Stimulated activated CD4-positive, alpha-beta T cell treated with anti-CD3 and anti-CD28 coated beads, Interleukin-1b, Interleukin-23, amount 100 ng/mL, for 48 hours (primary cell): ENCODE measurements at regions not wholly inside any gene's neighbourhood (a gene's known extent, or its start where the extent isn't known, plus 50 kb on each side); places are given as distances from the start of the nearest gene placed in this dataset.

Experiments
- DNase-seq: peaks from one replicate; pipeline ENCODE4 v3.0.0-alpha.2; 2020

DNA sequence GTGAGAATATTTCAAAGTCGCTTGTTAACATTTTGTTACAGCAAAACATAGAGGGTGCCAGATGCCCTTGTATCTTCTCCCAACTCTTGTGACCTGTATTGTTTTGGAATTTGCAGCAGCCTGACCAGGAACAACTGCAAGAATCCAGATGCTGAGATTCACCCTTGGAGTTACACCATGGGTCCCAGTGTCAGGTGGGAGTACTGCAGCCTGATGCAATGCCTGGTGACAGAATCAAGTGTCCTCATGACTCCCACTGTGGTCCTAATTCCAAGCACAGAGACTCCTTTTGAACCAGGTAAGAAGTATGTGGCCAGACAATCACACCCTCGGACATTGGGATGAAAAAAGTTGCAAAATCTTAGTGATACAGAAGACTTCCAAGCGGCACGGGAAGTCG is 79.6 kb upstream of the MAP3K4 start:
- DNase-seq = no peak

DNA sequence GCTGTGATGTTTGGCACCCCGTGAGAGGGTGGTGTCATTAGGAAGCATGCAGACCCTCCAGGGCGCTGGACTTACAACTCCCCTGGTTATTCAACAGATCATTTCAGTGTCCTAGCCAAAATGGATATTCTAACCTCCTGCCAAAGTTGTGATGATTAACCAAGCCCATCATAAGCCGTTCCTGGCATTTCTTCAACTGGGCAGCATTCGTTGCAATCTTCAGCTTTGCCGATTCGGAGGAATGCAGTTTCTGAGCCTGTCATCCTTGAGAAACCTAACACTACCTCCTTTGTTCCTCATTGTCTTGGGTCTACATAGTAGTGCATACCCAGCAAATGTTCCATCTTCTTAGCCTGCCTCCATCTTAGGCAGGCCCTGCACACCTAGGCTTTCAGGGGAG is 79.2 kb upstream of the MAP3K4 start:
- no peak for DNase-seq

DNA sequence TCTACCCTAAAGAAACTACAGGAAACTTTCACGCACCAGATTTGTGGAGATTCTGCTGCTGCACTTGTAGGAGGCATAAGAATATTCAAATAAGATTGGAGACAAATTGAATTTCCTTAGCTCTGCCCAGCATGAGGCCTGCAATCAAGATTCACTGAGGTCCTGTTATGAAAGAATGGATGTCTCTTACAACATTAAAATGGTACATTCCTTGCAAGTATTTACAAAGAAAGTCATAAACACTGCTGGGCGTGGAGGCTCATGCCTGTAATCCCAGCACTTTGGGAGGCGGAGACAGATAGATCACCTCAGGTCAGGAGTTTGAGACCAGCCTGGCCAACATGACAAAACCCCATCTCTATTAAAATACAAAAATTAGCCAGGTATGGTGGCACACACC is 74.0 kb upstream of the MAP3K4 start:
- no peak for DNase-seq

DNA sequence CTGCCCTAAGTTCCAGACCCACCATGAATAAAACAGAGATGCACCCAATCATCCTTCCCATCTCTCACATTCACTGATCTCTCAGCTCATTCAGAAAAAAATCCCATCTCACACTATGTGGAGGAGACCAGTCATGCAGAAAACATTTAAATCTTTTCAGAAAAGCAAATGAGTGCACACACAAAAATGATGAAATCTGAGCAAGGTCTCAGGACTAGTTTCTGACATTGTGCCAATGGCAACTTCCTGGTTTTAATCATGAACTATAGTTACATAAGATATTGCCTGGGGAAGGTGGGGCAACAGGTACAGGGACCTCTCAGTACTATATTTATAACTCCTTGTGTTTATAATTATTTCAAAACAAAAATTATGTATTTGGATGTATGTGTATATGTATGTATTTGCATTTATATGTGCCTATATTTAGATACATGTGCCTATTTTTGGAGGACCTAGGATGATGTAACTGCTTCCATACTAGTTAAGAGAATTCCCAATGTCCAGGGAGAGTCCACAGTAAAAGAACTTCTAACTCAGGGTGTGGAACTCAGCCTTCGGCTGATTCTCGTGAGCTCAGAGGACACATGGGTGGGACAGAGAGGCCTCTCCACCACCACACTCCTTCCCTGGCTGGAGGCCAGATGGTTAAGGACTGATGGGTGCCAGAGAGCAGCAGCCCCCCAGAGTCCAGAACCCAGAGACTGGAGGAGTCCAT is 71.7 kb upstream of the MAP3K4 start:
- no peak for DNase-seq

DNA sequence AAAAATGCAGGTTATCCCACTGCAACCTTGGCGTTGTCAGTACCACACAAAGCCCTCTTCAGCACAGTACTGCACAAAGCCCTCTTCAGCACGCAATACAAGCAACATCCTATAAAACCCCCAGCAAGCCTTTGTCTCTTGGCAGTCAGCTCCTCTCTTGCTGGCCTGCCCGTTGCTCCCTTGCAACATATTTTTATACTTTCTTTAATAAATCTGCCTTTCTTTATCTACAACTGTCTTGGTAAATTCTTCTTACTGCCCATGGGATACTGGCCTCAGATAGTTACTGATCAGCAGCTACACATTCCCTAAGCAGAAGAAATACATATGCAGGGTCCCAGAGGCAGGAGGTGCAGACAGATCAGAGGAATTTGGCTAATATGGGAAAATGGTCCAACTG is 70.5 kb upstream of the MAP3K4 start:
- no peak for DNase-seq

DNA sequence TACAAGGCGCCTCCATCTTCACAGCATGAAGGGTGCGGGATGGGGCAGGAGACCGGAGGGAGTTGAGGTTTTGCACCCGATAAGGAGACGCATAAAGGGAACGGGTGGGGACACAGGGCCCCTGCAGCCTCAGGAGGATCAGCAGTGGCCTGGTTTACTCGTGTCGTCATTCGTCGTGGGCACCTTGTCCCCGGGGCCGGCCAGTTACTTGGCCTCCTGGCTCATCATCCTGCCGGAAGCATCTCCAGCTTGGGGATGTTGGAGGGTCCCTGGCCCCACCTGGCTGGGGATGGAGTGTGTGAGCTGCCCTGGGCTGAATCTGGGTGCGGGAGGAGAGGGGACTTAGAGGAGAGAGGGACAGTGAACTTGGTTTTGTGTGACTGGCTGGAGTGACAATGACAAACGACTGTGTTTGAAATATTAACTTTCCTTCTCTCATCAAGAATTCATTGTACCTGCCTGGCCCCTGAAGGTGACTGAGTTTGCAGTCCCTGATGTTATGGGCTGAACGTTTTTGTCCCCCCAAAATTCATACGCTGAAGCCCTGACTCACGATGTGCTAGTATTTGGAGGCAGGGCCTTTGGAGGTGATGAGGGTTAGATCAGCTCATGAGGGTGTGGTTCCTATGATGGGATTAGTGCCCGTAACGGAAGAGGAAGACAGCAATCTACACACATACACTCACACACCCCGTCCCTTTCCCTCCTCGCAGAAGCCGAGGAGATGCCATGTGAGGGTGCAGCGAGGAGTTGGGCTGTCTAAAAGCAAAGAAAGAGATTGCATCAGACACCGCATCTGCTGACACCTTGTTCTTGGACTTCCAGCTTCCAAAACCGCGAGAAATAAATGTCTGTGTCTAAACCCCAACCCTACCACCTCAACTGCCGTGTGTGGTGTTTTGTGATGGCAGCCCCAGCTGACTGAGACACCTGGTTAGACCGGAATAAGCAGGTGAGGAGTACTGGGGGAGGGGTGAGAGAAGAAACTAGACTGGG is 65.0 kb upstream of the MAP3K4 start:
- DNase-seq = no peak

DNA sequence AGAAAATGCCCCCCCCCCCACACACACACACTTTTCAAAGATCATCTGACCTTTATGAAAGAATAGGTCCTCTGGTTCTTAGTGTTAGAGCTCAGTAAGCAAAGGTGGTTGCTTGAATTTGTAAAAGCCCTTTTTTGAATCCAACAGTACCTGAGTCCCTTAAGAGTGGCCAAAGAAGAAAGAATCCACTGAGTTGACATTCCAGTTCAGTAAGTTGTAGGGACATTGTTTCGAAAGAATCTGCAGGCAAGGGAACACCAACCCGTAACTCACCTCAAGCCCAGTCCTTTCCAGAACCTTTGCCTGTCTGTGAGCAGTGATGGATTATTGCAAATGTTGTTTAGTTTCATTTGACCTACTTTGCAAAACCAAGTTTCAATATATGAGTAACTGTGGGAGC is 64.2 kb upstream of the MAP3K4 start:
- DNase-seq = no peak

DNA sequence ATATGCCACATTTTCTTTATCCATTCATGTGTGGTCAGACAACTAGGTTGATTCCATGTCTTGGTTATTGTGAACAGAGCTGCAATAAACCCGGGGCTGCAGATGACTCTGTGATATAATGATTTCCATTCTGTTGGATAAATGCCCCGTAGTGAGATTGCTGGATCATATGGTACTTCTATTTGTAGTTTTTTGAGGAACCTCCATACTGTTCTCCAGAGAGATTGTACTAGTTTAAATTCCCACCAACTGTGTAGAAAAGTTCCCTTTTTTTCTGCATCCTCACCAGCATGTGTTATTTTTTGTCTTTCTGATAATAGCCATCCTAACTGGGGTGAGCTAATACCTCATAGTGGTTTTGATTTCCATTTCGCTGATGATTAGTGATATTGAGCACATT is 62.2 kb upstream of the MAP3K4 start:
- DNase-seq = no peak

DNA sequence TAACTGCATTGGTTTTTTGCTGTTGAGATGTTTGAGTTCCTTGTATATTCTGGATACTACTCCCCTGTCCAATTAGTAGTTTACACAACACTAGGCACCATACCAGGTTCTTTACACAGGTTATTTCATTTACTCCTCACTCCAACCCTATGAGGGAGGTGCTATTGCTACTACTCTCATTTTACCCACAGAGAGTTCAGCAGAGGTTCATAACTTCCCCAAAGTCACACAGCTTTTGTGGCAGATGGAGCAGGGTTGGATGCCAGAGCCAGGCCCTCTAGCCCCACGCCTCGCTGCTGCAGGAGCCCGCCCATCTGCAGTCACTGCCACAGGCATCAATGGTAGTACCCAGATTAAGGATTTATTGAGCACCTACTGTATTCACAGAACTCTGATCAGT is 61.7 kb upstream of the MAP3K4 start:
- DNase-seq = no peak

DNA sequence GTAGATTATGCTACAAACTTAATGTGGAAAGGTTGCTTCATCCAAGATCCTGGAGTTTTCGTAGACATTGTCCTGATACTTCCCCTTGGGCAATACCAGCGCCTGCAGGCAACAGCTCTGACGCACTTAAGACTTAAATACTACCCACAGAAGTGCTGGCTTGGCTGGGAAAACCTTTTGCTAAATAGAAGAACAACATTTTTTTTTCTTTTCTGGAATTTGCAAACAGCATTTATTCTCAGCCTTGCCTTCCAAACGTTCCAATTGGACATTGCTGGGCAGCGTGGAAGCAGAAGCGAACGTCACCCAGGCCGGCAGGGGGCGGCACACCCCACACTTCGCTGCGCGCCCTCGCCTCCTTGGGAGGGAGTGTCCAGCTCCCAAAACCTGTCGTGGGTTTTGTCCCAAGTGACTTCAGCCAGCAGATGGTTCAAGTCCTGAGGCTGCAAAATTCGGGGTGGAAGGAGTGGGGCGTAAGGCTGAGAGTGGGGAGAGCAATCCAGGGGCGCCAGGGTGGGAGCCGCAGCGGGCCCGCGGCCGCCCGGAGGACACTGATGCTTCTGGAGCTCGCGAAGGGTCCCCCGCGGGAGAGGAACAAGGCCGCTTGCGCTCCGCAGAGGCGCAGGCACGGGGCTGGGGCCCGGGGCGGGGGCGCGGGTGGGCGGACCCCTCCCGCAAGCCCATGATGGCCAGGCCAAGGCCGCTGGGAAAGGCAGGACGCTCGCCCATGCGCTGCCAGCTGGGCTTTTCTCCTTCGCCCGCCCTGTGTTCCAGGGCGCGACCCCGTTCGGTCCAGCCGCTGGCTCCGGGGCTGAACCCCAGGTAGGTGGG is 60.8 kb upstream of the MAP3K4 start:
- DNase-seq = peak; percentile 39

DNA sequence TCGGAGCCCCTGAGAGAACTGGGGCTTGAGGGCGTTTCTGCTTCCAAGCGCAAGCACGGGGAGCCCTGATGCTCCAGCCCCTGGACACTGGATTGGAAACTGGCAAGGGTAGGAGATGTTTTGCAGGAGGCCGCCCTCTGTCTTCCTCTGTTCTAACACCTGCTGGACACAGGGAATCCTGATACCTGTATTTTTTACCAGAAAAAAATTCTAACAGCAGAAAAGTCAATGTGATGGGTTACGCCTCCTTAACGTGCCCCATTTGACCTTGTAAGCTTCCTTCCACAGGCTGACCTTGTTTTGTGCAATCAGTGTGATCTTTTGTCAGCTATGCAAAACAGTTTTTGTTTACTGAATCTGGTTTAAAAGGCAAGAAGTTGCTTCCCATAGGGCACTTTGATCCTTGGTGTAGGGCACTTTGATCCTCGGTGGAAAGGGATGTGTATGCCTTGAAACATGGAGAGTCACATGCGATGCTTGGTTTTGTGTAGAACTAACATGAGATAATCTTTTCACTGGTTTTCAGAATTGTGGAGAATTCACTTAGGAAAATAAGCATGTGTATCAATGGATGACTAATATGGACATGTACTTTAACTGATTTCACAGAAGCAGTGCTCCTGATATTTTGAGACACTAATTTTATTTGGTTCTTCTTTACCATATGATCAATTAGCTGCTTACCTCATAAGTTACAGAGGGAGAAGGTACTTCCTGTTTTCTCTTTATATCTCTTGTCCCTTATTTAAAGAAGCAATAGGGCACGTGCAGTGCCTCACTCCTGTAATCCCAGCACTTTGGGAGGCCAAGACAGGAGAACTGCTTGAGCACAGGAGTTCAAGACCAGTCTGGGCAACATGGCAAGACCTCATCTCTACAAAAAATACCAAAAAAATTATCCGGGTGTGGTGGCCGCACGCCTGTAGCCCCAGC is 59.9 kb upstream of the MAP3K4 start:
- no peak for DNase-seq

DNA sequence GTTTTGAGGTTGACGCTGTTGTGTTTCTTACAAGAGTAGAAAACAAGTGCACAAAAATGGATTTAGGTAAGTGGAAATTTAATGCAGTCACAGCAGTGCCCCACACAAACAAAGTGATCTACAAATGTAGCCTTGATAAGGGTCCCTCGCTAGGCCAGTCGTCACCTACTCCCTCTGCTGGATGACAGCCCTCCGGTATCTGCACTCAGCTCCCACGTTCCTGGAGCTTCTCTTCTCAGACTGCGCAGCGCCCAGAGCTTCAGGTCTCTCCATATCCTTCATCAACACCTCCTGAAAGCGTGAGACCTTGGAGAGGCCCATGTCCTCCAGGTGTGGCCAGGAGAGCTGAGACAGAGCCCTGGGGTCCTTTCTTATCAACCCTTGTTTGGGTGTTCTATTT is 58.3 kb upstream of the MAP3K4 start:
- no peak for DNase-seq

DNA sequence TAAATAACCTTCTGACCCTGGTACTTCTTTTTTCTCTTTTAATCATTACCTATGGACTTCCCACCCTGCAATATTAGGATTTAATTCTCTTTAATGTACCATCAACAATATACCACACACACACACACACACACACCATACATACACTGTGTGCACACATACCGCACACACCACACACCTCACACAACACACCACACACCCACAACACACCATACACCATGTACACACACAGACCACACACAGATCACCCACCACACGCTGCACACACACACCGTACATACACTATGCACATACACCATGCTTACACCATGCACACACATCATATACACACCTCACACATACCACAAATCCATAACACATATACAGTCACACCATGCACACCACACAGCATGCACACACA is 57.4 kb upstream of the MAP3K4 start:
- no peak for DNase-seq

DNA sequence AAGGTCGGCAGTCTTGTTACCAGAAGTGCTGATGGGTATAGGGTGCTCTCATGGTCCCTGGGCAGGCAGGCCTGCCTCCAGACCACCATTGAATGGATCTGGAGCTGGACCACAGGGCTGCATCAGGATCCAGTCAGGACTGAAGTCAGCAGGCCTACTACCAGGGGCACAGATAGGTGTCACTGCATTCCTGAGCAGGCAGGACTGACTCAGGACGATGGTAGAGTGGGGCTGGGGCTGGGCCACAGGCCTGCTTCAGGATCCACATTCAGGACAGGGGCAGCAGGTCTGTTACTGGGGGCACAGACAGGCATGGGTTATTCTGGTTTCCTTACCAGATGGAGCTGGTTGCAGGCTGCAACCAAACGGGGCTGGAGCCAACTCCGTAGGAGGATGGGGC is 51.4 kb upstream of the MAP3K4 start:
- DNase-seq = no peak
